HepG2 (cell line): ENCODE measurements at regions not wholly inside any gene's neighbourhood (a gene's known extent, or its start where the extent isn't known, plus 50 kb on each side); places are given as distances from the start of the nearest gene placed in this dataset.
A peak's percentile ranks its signal among the peaks of the same experiment; 100 is the strongest.

ENCODE experiments used
- ATAC-seq: fragments of 200-7000 bp; cut with Tn5 transposase; 3 replicates; pipeline ENCODE4 v1.9.1; 2020; ENCODE audit warnings: mild to moderate bottlenecking, moderate library complexity
- BruUV-seq: library from RNA; stranded (reverse); fragments of 400-500 nt; replicated peaks from 2 replicates; lab custom pipeline; 2021; lab: Mats Ljungman, UMichigan
- CTCF ChIA-PET: fragments of 300-600 bp; formaldehyde crosslinking; extraction: SDS; loops from one replicate; lab custom pipeline; 2021; ENCODE audit warnings: low total read pairs, inconsistent platforms, low intra/inter-chr PET ratio; lab: Yijun Ruan, JAX
- POLR2A ChIA-PET: fragments of 350-600 bp; sonication (Branson Sonifier 250); formaldehyde crosslinking; loops from one replicate; lab custom pipeline; 2020; ENCODE audit warnings: antibody characterized with exemption, inconsistent platforms; lab: Yijun Ruan, JAX
- DNase-seq: peaks from one replicate; pipeline ENCODE4 v3.0.0-alpha.2; 2015; ENCODE audit warnings: low spot score
- FAIRE-seq: peaks from 3 replicates; lab custom pipeline; 2011; peaks lifted over from hg19 to GRCh38; lab: Jason Lieb, UNC
- H2AFZ ChIP-seq: one replicate; pipeline ENCODE4 v1.6.1; 2011; ENCODE audit warnings: low read length, inconsistent platforms
- H3K27ac ChIP-seq: fragments of 300-600 bp; 3 replicates; pipeline ENCODE4 v1.8.0; 2011; ENCODE audit warnings: mixed run types, mild to moderate bottlenecking, mixed read lengths, low read length, inconsistent platforms; ENCODE audit not compliant: insufficient read depth; ENCODE audit errors: extremely low read length
- H3K27me3 ChIP-seq, 2 experiments: fragments of 200-600 bp in 1 of 2; 2 replicates in 1 of 2; 3 replicates in 1 of 2; pipeline versions ENCODE4 v1.6.0 to v1.8.0; 2011; ENCODE audit warnings: low read length in 2 of 2, mild to moderate bottlenecking in 2 of 2, moderate library complexity in 2 of 2, inconsistent platforms in 1 of 2; ENCODE audit not compliant: insufficient read depth in 2 of 2, control insufficient read depth in 1 of 2
- H3K36me3 ChIP-seq, 2 experiments: fragments of 200-600 bp in 1 of 2; replicated peaks in 1 of 2; 2 replicates in 1 of 2; 3 replicates in 1 of 2; pipeline versions ENCODE4 v1.5.1 to v1.8.0; 2011; ENCODE audit warnings: low read length in 2 of 2, inconsistent platforms in 1 of 2; ENCODE audit not compliant: insufficient read depth in 2 of 2, control insufficient read depth in 1 of 2
- H3K4me1 ChIP-seq: 2 replicates; pipeline ENCODE4 v1.5.1; 2012; ENCODE audit warnings: low read length, inconsistent platforms; ENCODE audit not compliant: insufficient read depth
- H3K4me2 ChIP-seq: 2 replicates; pipeline ENCODE4 v1.6.0; 2011; ENCODE audit warnings: low read depth, low read length, inconsistent platforms
- H3K4me3 ChIP-seq, 3 experiments: fragments of 200-600 bp in 1 of 3; sonication (generic), shearing (Covaris generic) in 1 of 3; replicated peaks in 1 of 3; 2 replicates each; pipeline ENCODE4 v1.5.1; 2011 to 2016; ENCODE audit warnings: low read length in 3 of 3, inconsistent platforms in 2 of 3, low read depth in 2 of 3, mild to moderate bottlenecking in 2 of 3, control low read depth in 1 of 3, mixed read lengths in 1 of 3; ENCODE audit not compliant: insufficient read depth in 1 of 3
- H3K79me2 ChIP-seq: one replicate; pipeline ENCODE4 v1.6.1; 2011; ENCODE audit warnings: low read length, inconsistent platforms; ENCODE audit not compliant: insufficient read depth
- H3K9ac ChIP-seq: 2 replicates; pipeline ENCODE4 v1.6.0; 2011; ENCODE audit warnings: mild to moderate bottlenecking, low read depth, low read length, inconsistent platforms; ENCODE audit not compliant: insufficient read depth
- H3K9me3 ChIP-seq: 2 replicates; pipeline ENCODE4 v1.5.1; 2012; ENCODE audit warnings: mild to moderate bottlenecking, low read length
- H4K20me1 ChIP-seq: 2 replicates; pipeline ENCODE4 v1.6.0; 2011; ENCODE audit warnings: inconsistent platforms, mild to moderate bottlenecking, low read length, moderate library complexity; ENCODE audit not compliant: insufficient read depth
- PRDM10 ChIP-seq: sonication (generic); formaldehyde crosslinking; IDR thresholded peaks from 2 replicates; pipeline ENCODE4 v1.4.0; 2020; ENCODE audit warnings: low read depth, missing genetic modification reagents
- ZBTB25 ChIP-seq: IDR thresholded peaks from 2 replicates; pipeline ENCODE4 v1.6.1; 2018; ENCODE audit warnings: missing genetic modification reagents
- ZBTB39 ChIP-seq: sonication (generic); formaldehyde crosslinking; IDR thresholded peaks from 2 replicates; pipeline ENCODE4 v1.5.0; 2020; ENCODE audit warnings: missing genetic modification reagents
- ZNF609 ChIP-seq: sonication (generic); formaldehyde crosslinking; IDR thresholded peaks from 2 replicates; pipeline ENCODE4 v1.4.0; 2020; ENCODE audit warnings: mild to moderate bottlenecking, missing genetic modification reagents, borderline replicate concordance
- WGBS: methylation state at CpG from one replicate; pipeline ENCODE4 v1.1.6; 2017; ENCODE audit warnings: low lambda C conversion rate; 5-methylcytosine and 5-hydroxymethylcytosine counted together
- in situ Hi-C: cut with HindIII; loops from 2 replicates; pipeline ENCODE4 v1.10.0; 2017; ENCODE audit warnings: low pct_unique_long_range_greater_than_20kb; ENCODE audit not compliant: extremely low pct_ligation_motif_present
- intact Hi-C: fragments of 100-400 bp; cut with micrococcal nuclease; formaldehyde crosslinking; loops from one replicate; pipeline ENCODE4 v1.10.0; 2022; ENCODE audit not compliant: unreplicated experiment

- H2AFZ ChIP-seq: no peak overlapping the region
- intact Hi-C loops (no loop called here), in situ Hi-C loops (no loop called here)
- H3K4me1 ChIP-seq: peaks cover 8% of the 10 kb centered on the region
- 80% methylated on average over 1 of the region's 2 CpGs for WGBS
- CTCF ChIA-PET: no interaction called here
- H3K4me2 ChIP-seq: no peak overlapping the region
- no peak for DNase-seq
- POLR2A ChIA-PET: no interaction called here
- H3K79me2 ChIP-seq: peaks cover 21% of the 10 kb centered on the region
- no peak overlapping the region for H3K9ac ChIP-seq
- H3K9me3 ChIP-seq: no peaks in the 10 kb centered on the region
- no peak for FAIRE-seq
- H4K20me1 ChIP-seq: no peaks in the 10 kb centered on the region
- no peaks in the 10 kb centered on the region for H3K27me3 ChIP-seq
- H3K27ac ChIP-seq: no peak overlapping the region
- H3K4me3 ChIP-seq: no peak overlapping the region
- peak; percentile 57 for ATAC-seq
- H3K36me3 ChIP-seq: no peaks in the 10 kb centered on the region; a peak in 1 of 5 replicates
- BruUV-seq: no TSS peak
- no peak for TF ChIP-seq ZBTB25 (CRISPR knock-in tag)
- TF ChIP-seq PRDM10 (CRISPR knock-in tag): no peak
- no peak for TF ChIP-seq ZNF609 (CRISPR knock-in tag)
- TF ChIP-seq ZBTB39: no peak
Measured at GRCh38 chrY:7285388-7285787, 373.8 kb upstream of the AMELY start.
